ENCODE measurements at regions not wholly inside any gene's neighbourhood (a gene's known extent, or its start where the extent isn't known, plus 50 kb on each side); places are given as distances from the start of the nearest gene placed in this dataset.

DNA sequence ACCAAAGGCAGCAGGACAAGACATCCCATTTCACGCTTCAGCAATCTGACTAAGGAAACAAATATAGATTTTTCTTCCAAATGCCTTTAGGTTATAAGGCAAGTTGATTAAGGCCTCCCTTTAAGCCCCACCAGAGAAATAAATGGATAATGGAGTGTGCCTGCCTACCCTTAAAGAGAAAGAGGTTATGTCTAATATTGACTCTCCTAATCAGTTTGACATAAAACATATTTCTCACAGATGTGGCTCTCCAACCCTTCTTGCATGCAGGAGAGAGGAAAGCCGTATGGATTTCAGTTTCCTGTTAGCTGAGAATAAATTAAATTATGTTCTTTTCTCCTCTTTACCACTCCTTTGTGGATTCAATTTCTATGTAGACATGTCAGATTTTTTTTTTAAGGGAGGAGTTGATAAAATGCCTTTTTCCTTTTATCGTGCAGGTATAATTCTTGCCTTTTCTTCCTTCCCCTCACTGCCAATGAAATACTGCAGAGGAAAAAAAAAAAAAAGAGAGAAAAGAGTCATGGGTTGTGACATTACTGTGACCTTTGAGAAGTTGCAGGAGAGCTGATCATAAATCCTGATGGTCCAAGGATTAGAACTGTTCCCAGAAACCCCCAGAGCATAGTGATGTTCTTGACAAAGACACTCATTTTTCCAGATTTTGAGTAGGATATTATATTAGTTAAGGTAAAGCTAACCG is 355.3 kb upstream of the SLCO3A1 start:
- Histone ChIP-seq H3K36me3 (no peaks in the 10 kb centered on the region), H3K4me3 (no peak overlapping the region), H3K9me3 (no peaks in the 10 kb centered on the region), H3K27me3 (no peaks in the 10 kb centered on the region), H3K4me1 (peaks cover 0 to 22% (median 10%) of the 10 kb centered on the region in 4 donors), H3K27ac (no peak overlapping the region)
- intact Hi-C loops (cut with DNase I) = no loop called here
- 83% methylated on average over 3 of the region's 4 CpGs for WGBS (ENCODE audit: insufficient coverage, low coverage, low lambda C conversion rate, missing lambda C conversion rate)
- TF ChIP-seq, protein P1, sequence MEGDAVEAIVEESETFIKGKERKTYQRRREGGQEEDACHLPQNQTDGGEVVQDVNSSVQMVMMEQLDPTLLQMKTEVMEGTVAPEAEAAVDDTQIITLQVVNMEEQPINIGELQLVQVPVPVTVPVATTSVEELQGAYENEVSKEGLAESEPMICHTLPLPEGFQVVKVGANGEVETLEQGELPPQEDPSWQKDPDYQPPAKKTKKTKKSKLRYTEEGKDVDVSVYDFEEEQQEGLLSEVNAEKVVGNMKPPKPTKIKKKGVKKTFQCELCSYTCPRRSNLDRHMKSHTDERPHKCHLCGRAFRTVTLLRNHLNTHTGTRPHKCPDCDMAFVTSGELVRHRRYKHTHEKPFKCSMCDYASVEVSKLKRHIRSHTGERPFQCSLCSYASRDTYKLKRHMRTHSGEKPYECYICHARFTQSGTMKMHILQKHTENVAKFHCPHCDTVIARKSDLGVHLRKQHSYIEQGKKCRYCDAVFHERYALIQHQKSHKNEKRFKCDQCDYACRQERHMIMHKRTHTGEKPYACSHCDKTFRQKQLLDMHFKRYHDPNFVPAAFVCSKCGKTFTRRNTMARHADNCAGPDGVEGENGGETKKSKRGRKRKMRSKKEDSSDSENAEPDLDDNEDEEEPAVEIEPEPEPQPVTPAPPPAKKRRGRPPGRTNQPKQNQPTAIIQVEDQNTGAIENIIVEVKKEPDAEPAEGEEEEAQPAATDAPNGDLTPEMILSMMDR (IDR thresholded peaks at IDR 0.05) = no peak
- no peak for TF ChIP-seq POLR2A (IDR thresholded peaks at IDR 0.05)
- ATAC-seq (no peak), DNase-seq (no peak)

DNA sequence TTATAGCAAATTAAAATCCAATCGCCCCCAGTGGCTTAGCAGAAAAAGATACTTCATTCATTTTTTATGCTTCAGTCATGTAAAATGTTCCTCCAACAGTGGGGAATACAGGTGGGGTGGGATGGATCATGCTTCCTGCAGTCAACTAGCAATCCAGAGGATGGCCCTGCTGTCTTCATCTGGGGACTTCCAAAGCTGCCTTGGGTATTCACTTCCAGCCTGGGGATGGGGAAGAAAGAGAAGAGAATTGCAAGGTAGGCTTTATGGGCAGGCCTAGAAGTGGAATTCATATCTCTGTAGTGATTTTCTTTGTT is 354.8 kb upstream of the SLCO3A1 start:
- intact Hi-C loops (cut with DNase I) = no loop called here
- peaks cover 0 to 22% (median 10%) of the 10 kb centered on the region in 4 donors for H3K4me1 ChIP-seq
- H3K9me3 ChIP-seq = no peaks in the 10 kb centered on the region
- H3K27me3 ChIP-seq = no peaks in the 10 kb centered on the region
- no peak overlapping the region for H3K27ac ChIP-seq
- ATAC-seq = no peak
- no peaks in the 10 kb centered on the region for H3K36me3 ChIP-seq
- no peak for DNase-seq
- no peak overlapping the region for H3K4me3 ChIP-seq
- no CpG with 5 or more reads among the region's 1 CpG for WGBS (ENCODE audit: insufficient coverage, low coverage, low lambda C conversion rate, missing lambda C conversion rate)
- TF ChIP-seq, protein P1 (IDR thresholded peaks at IDR 0.05) = no peak
- TF ChIP-seq POLR2A (IDR thresholded peaks at IDR 0.05) = no peak

DNA sequence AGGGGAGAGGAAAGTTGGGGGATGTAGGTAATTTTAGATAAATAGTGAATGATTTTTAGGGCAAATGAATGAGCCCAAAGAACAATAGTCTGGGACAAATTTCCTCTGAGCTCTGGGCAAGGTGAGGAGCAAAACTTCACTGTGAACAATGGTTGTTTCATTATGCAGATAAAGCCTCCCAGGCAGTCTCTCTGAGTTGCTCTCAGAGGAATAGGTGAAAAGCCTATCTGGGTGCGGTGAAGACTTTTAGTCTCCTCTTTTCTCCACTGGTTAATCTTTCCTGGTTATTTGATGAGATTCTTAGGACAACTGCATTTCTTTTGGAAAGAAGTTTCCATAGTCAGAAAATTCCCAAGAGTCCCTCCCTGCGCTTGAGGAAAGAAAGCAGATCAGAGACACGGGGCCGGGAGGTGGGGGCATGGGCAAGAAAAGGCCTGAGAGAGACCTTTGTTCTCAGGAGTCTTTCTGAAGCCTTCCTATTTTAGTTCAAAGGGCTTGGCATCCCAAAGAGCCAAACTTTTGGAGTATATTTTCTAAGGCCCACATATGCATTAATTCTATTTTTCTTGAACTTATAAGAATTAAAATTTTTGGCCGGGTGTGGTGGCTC is 353.6 kb upstream of the SLCO3A1 start:
- Histone ChIP-seq H3K4me3 (no peak overlapping the region), H3K4me1 (peaks cover 0 to 22% (median 10%) of the 10 kb centered on the region in 4 donors), H3K36me3 (no peaks in the 10 kb centered on the region), H3K27ac (no peak overlapping the region), H3K9me3 (no peaks in the 10 kb centered on the region), H3K27me3 (no peaks in the 10 kb centered on the region)
- no peak for DNase-seq
- TF ChIP-seq, protein P1 (IDR thresholded peaks at IDR 0.05) = no peak
- TF ChIP-seq POLR2A (IDR thresholded peaks at IDR 0.05) = no peak
- WGBS (ENCODE audit: insufficient coverage, low coverage, low lambda C conversion rate, missing lambda C conversion rate) = 96% methylated on average over 5 of the region's 5 CpGs
- ATAC-seq = no peak
- intact Hi-C loops (cut with DNase I) = no loop called here

DNA sequence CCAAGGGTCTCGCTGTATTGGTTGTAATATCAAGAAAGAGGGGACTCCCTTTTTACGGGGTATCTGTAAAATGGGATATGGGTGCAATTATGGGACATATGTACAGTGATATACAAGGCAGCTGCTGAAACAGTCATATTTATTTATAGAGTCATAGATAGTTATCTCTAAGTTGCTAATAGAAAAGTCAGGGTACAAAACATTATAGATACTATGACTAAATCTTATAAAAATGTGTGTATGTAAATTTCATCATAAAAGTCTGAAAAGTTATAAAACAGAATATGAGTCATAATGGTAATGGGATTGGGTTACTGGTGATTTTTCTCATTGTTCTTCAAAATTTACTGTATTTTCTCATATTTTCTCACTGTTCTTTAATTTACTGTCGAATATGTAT is 344.9 kb upstream of the SLCO3A1 start:
- H3K36me3 ChIP-seq = no peaks in the 10 kb centered on the region
- TF ChIP-seq, protein P1 (IDR thresholded peaks at IDR 0.05) = no peak
- no peak for TF ChIP-seq POLR2A (IDR thresholded peaks at IDR 0.05)
- no peaks in the 10 kb centered on the region for H3K27me3 ChIP-seq
- intact Hi-C loops (cut with DNase I) = no loop called here
- no peak for ATAC-seq
- no peaks in the 10 kb centered on the region for H3K4me1 ChIP-seq
- DNase-seq = no peak
- WGBS (ENCODE audit: insufficient coverage, low coverage, low lambda C conversion rate, missing lambda C conversion rate) = 64% methylated on average over 3 of the region's 3 CpGs
- H3K9me3 ChIP-seq = no peaks in the 10 kb centered on the region
- no peak overlapping the region for H3K27ac ChIP-seq
- H3K4me3 ChIP-seq = no peak overlapping the region
